Lower leg skin (tissue), 4 donors: ENCODE measurements at regions not wholly inside any gene's neighbourhood (a gene's known extent, or its start where the extent isn't known, plus 50 kb on each side); places are given as distances from the start of the nearest gene placed in this dataset.

Experiments used
- DNase-seq, 2 donors: peaks; one replicate each; pipeline ENCODE4 v3.0.0-alpha.2; 2019; ENCODE audit warnings: low spot score in 2 of 2
- H3K4me3 ChIP-seq: fragments of 200-600 bp; sonication (generic); 2 replicates; pipeline ENCODE4 v1.5.1; 2017; ENCODE audit warnings: mild to moderate bottlenecking, low read depth; ENCODE audit not compliant: poor library complexity, severe bottlenecking
- POLR2A ChIP-seq, 2 donors: fragments of 450-650 bp; IDR thresholded peaks; one replicate each; pipeline ENCODE4 v1.6.1; 2016 to 2017; ENCODE audit warnings: antibody characterized with exemption in 2 of 2, mild to moderate bottlenecking in 1 of 2, moderate library complexity in 1 of 2
- WGBS, 2 donors: methylation state at CpG; one replicate each; pipeline ENCODE4 v1.1.5; 2018; 5-methylcytosine and 5-hydroxymethylcytosine counted together
- intact Hi-C: fragments of 100-400 bp; cut with DNase I; formaldehyde crosslinking; loops from one replicate; pipeline ENCODE4 v1.15.0; 2023; ENCODE audit warnings: low total_unique reads
- TF ChIP-seq, protein P1 (sequence below), 3 donors: fragments of 450-650 bp; IDR thresholded peaks; one replicate each; pipeline ENCODE4 v1.5.1; 2016; ENCODE audit warnings: antibody characterized with exemption in 3 of 3, mild to moderate bottlenecking in 3 of 3, moderate library complexity in 2 of 3

DNA sequence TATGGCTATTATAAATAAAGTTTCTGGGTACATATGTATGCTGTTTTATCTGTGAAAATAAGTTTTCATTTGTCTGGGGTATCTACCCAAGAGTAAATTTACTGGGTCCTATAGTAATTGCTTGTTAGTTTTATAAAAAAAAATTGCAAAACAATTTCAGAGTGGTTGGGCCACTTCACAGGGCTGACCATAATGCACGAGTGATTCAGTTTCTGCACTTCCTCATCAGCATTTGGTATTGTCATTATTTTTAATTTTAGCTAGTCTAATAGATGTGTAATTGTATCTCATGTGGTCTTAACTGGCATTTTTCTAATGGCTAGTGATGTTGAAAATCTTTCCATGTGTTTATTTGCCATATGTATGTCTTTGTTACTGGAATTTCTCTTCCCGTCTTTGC is 452.4 kb upstream of the AKR1E2 start:
- TF ChIP-seq, protein P1, sequence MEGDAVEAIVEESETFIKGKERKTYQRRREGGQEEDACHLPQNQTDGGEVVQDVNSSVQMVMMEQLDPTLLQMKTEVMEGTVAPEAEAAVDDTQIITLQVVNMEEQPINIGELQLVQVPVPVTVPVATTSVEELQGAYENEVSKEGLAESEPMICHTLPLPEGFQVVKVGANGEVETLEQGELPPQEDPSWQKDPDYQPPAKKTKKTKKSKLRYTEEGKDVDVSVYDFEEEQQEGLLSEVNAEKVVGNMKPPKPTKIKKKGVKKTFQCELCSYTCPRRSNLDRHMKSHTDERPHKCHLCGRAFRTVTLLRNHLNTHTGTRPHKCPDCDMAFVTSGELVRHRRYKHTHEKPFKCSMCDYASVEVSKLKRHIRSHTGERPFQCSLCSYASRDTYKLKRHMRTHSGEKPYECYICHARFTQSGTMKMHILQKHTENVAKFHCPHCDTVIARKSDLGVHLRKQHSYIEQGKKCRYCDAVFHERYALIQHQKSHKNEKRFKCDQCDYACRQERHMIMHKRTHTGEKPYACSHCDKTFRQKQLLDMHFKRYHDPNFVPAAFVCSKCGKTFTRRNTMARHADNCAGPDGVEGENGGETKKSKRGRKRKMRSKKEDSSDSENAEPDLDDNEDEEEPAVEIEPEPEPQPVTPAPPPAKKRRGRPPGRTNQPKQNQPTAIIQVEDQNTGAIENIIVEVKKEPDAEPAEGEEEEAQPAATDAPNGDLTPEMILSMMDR (IDR thresholded peaks at IDR 0.05) = no peak
- no peak for TF ChIP-seq POLR2A (IDR thresholded peaks at IDR 0.05)
- intact Hi-C loops = no loop called here
- no peak for DNase-seq
- H3K4me3 ChIP-seq = no peak overlapping the region
- WGBS, 2 donors = 79 to 84% methylated on average over 2 of the region's 2 CpGs

DNA sequence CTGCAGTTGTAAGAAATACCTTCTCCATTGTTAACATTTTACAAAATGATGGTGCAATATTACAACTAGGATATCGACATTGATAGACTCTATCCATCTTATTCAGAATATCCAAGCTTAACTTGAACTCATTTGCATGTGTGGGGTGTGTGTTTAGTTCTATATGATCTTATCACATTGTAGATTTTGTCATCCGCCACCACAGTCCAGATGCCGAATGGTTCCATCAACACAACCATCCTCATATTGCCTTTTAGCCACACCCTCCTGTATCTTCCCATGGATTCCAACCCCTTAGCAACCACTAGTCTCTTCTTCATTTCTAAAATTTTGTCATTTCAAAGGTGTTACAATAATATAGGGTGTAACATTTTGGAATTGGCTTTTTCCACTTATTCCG is 452.9 kb upstream of the AKR1E2 start:
- intact Hi-C loops = no loop called here
- no peak for TF ChIP-seq POLR2A (IDR thresholded peaks at IDR 0.05)
- TF ChIP-seq, protein P1 (IDR thresholded peaks at IDR 0.05) = no peak
- DNase-seq = no peak
- no peak overlapping the region for H3K4me3 ChIP-seq
- WGBS, 2 donors = 87 to 88% methylated on average over 4 of the region's 4 CpGs

DNA sequence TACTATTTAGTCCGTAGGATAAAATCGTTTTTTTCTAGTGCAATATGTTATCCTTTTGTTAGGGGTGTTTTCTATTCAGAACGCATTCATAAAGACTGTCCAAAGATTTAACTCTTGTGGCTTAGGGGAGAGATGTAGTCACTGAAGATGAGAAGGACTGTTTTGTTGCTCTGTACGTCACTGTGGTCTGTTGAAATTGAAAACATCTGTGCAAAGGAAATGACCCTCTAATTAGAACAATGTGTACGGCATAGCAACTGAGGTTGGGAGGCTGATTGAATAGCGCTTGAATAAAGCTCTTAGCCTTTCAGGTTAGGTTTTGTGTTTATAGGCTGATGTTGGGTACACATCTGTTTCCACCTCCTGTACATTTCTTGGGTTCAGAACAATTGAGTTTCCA is 453.4 kb upstream of the AKR1E2 start:
- no peak for TF ChIP-seq POLR2A (IDR thresholded peaks at IDR 0.05)
- TF ChIP-seq, protein P1 (IDR thresholded peaks at IDR 0.05) = no peak

DNA sequence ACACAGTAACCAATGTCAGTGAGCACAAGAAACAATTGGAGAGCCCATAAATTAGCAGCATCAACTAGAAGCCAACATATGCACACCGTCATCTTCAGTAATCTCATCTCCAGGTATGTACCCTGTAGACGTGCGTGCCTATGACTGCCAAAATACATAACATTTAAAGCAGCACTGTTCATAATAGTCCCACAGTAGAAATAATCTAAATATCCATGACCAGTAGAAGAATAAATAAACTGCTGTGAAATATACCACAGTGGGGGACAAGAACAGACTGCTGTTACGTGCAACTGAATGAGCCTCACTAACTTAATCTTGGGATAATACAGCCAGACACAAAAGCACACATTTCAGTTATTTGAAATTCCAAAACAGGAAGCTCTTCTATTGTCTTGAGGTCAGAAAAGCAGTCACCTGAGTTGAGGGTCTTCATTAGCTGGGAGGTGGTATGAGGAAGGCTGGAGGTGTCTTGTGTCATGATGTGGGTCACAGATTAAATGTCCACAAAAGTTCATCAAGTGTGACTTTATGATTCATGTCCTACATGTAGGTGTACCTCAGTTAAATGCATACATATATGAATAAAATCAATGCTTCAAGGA is 454.2 kb upstream of the AKR1E2 start:
- no peak overlapping the region for H3K4me3 ChIP-seq
- DNase-seq = no peak
- TF ChIP-seq, protein P1 (IDR thresholded peaks at IDR 0.05) = no peak
- no peak for TF ChIP-seq POLR2A (IDR thresholded peaks at IDR 0.05)
- intact Hi-C loops = no loop called here
- WGBS, 2 donors = 74 to 75% methylated on average over 4 of the region's 4 CpGs

More for the DNA sequence above, 453.4 kb upstream of the AKR1E2 start:
- 53 to 61% methylated on average over 6 of the region's 6 CpGs for WGBS, 2 donors
- intact Hi-C loops = no loop called here
- no peak for DNase-seq
- no peak overlapping the region for H3K4me3 ChIP-seq

DNA sequence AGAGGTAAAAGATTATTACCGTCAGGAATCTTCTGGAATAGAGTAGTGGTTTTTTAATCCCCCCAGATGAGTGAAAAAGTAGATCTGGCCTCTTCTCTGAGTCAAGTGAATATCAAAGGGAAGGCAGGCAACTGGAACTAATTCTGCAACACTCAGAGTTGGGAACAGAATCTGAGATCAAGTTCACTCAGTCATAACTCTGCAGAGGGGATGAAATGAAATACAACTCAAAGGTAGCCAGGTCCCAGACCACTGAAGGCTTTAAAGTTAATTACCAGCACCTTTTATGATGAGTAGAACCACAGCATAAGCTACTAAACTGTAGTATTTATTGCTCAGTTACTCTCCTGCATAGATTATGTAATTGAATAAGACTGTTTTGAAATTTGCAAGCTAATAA is 455.6 kb upstream of the AKR1E2 start:
- intact Hi-C loops = no loop called here
- H3K4me3 ChIP-seq = no peak overlapping the region
- 46 to 55% methylated on average over 1 of the region's 1 CpG for WGBS, 2 donors
- no peak for DNase-seq
- TF ChIP-seq POLR2A (IDR thresholded peaks at IDR 0.05) = no peak
- TF ChIP-seq, protein P1 (IDR thresholded peaks at IDR 0.05) = no peak

DNA sequence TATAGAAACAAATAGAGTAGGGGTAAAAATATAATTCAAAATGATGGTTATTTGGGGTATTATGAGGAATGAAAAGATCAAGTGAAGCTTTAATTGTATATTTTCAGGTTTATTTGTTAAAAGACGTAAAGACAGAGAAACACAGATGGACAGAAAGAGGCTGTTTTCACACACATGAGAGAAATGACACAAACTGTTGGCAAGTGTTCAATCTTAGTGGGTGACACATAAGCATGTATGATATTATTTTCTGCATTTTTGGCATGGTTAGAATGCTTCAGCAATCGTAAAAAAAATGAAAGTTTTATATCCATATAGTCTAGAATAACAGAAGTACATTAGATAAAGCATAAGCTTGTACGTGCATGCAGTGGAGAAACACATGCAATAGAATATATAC is 464.4 kb upstream of the AKR1E2 start:
- WGBS, 2 donors = 73 to 76% methylated on average over 3 of the region's 3 CpGs

More for the DNA sequence above, 464.4 kb upstream of the AKR1E2 start:
- TF ChIP-seq, protein P1 (IDR thresholded peaks at IDR 0.05) = no peak
- no peak overlapping the region for H3K4me3 ChIP-seq
- DNase-seq = no peak
- intact Hi-C loops = no loop called here
